Naive thymus-derived CD8-positive, alpha-beta T cell (primary cell): ENCODE measurements at regions not wholly inside any gene's neighbourhood (a gene's known extent, or its start where the extent isn't known, plus 50 kb on each side); places are given as distances from the start of the nearest gene placed in this dataset.
"Not testable (repeated sequence)": the region's sequence is repeated elsewhere in the genome, so short reads cannot be mapped to it uniquely, and the experiment has no call there.

Source experiments
- ATAC-seq, 2 donors: fragments of 150-1000 bp; cut with Tn5 transposase in 1 of 2; sonication (Bioruptor Pico), chemical (Tn5 transposase) in 1 of 2; 1 replicate in 1 of 2; 2 replicates in 1 of 2; pipeline ENCODE4 v1.10.0; 2021; ENCODE audit warnings: mild to moderate bottlenecking in 2 of 2, moderate library complexity in 2 of 2
- POLR2A ChIA-PET: fragments of 350-600 bp; sonication (Branson Sonifier 250); formaldehyde crosslinking; loops from one replicate; lab custom pipeline; 2021; ENCODE audit warnings: antibody characterized with exemption; lab: Charles Lee
- DNase-seq, 10 donors: peaks; one replicate each; pipeline versions ENCODE4 v3.0.0 to v3.0.0-alpha.2; 2020 to 2022
- H3K27ac Mint-ChIP-seq, 10 donors: one replicate each; pipeline ENCODE4 v1.8.0; 2020 to 2022; ENCODE audit warnings: mild to moderate bottlenecking in 10 of 10, mixed read lengths in 10 of 10, moderate library complexity in 4 of 10, inconsistent platforms in 1 of 10
- H3K27me3 Mint-ChIP-seq, 5 donors: one replicate each; pipeline ENCODE4 v1.8.0; 2021 to 2022; ENCODE audit warnings: mixed read lengths in 5 of 5
- H3K36me3 Mint-ChIP-seq, 3 donors: one replicate each; pipeline ENCODE4 v1.8.0; 2020 to 2022; ENCODE audit warnings: mixed read lengths in 3 of 3, mild to moderate bottlenecking in 2 of 3, inconsistent platforms in 1 of 3
- H3K4me1 Mint-ChIP-seq, 4 donors: one replicate each; pipeline ENCODE4 v1.8.0; 2021 to 2022; ENCODE audit warnings: mixed read lengths in 4 of 4
- H3K4me3 Mint-ChIP-seq, 10 donors: one replicate each; pipeline ENCODE4 v1.8.0; 2020 to 2022; ENCODE audit warnings: mild to moderate bottlenecking in 10 of 10, mixed read lengths in 10 of 10, moderate library complexity in 6 of 10, inconsistent platforms in 1 of 10
- H3K9me3 Mint-ChIP-seq, 9 donors: one replicate each; pipeline ENCODE4 v1.8.0; 2020 to 2022; ENCODE audit warnings: mixed read lengths in 9 of 9, mild to moderate bottlenecking in 3 of 9, inconsistent platforms in 1 of 9, moderate library complexity in 1 of 9

GRCh38 chr7:66413379-66414114 is 208.4 kb downstream of the TPST1 start:
- ATAC-seq = peak; percentile 87
- POLR2A ChIA-PET = interaction anchor here (0.6 to 1.2 kb wide), 3 partner anchors 80 to 212 kb away, joined by 3 to 7 read pairs (median 4); no protein-coding TSS in a partner anchor
- peaks cover 0 to 1% (median 0%) of the 10 kb centered on the region in 5 donors for H3K27me3 Mint-ChIP-seq
- DNase-seq = peak; percentile 64 to 92 (median 85)
- H3K4me1 Mint-ChIP-seq = peaks cover 2 to 14% (median 10%) of the 10 kb centered on the region in 4 donors
- H3K36me3 Mint-ChIP-seq = peaks cover 0 to 7% (median 0%) of the 10 kb centered on the region in 3 donors
- H3K27ac Mint-ChIP-seq = peak overlapping the region; percentile 32 to 97 (median 90)
- H3K4me3 Mint-ChIP-seq = peak overlapping the region; percentile 70 to 86 (median 80)
- no peaks in the 10 kb centered on the region for H3K9me3 Mint-ChIP-seq

- Mint-ChIP-seq H3K9me3 (no peaks in the 10 kb centered on the region), H3K4me3 (no peak overlapping the region), H3K27ac (peak overlapping the region in 1 of 10 donors; percentile 21), H3K36me3 (no peaks in the 10 kb centered on the region), H3K27me3 (peaks cover 0 to 1% (median 0%) of the 10 kb centered on the region in 5 donors), H3K4me1 (peaks cover 2 to 14% (median 10%) of the 10 kb centered on the region in 4 donors)
- ATAC-seq = no peak
- POLR2A ChIA-PET = no interaction called here
- no peak for DNase-seq
Observed at GRCh38 chr7:66415659-66416265, 210.6 kb downstream of the TPST1 start.

DNA sequence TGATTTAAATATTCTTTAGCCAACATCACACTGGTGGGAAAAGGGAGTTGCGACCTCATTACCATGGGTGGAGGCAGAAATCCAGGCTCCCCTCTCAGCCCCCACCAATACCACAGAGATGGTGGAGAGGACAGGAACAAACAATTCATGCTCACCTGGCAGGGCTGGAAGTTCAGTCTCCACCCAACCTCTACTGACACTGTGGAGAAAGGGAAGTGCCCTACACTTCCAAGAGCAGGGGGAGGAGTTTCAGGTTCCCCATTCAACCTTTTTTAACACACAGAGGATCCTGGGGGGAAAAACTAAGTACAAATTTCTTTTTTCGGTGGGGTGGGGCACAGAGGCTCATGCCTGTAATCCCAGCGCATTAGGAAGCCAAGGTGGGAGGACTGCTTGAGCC is 210.1 kb upstream of the KCTD7 start:
- Mint-ChIP-seq H3K27me3 (no peaks in the 10 kb centered on the region), H3K36me3 (peaks cover 3 to 6% (median 4%) of the 10 kb centered on the region in 3 donors), H3K4me3 (no peak overlapping the region), H3K4me1 (peaks cover 0 to 14% (median 9%) of the 10 kb centered on the region in 4 donors), H3K27ac (no peak overlapping the region), H3K9me3 (no peaks in the 10 kb centered on the region)
- no peak for ATAC-seq
- POLR2A ChIA-PET = no interaction called here
- no peak for DNase-seq

DNA sequence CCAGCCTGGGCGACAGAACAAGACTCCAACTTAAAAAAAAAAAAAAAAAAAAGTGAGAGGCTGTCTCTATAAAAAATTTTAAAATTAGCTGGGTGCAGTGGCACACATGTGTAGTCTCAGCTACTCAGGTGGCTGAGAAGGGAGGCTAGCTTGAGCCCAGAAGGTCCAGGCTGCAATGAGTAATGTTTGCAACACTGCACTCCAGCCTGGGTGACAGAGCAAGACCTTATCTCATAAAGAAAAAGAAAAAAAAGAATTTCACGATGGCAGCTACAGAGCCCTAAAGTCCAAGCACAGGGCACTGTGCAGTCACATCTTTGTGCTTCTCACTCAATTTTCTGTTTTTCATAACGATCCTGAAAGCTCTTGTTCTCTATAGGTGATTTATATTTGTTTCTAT is 209.5 kb upstream of the KCTD7 start:
- Mint-ChIP-seq H3K4me3 (no peak overlapping the region), H3K36me3 (peaks cover 5 to 9% (median 6%) of the 10 kb centered on the region in 3 donors), H3K27me3 (no peaks in the 10 kb centered on the region), H3K27ac (no peak overlapping the region), H3K4me1 (peaks cover 0 to 8% (median 2%) of the 10 kb centered on the region in 4 donors), H3K9me3 (no peaks in the 10 kb centered on the region)
- POLR2A ChIA-PET = no interaction called here
- ATAC-seq = no peak
- DNase-seq = no peak

DNA sequence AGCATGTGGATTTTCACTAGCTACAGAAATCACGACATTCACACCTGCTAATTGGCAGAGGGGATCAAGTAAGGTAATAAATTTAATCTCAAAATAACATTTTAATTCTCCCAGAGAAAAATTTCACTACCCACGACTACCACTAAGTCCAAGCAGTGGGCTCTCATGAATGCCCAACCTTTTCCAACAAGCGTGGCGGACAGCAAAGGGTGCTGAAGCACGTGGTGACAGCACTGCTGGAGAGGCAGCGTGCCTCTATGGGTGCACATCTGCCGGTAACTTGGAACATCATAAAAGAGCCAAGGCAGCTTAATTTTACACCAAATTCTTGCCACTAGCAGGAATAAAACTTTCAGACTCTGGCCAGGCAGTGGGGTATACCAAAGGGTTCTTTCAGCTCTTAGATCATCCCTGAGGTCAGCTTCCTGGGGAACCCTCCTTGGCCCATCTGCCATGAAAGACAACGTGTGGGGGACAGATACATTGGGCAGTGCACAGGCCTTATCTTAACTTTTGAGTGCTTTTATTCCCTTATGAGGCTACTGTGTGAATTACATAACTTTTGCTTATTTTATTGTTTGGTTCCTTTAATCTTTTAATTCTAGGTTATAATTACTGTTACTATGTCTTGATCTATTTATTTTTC is 206.7 kb upstream of the KCTD7 start:
- ATAC-seq (no peak), DNase-seq (no peak)
- Mint-ChIP-seq H3K27ac (no peak overlapping the region), H3K4me3 (no peak overlapping the region), H3K27me3 (no peaks in the 10 kb centered on the region), H3K4me1 (no peaks in the 10 kb centered on the region), H3K36me3 (peaks cover 5 to 22% (median 12%) of the 10 kb centered on the region in 3 donors), H3K9me3 (no peaks in the 10 kb centered on the region)
- POLR2A ChIA-PET = no interaction called here

- Mint-ChIP-seq H3K27ac (no peak overlapping the region), H3K27me3 (no peaks in the 10 kb centered on the region), H3K36me3 (peaks cover 5 to 29% (median 17%) of the 10 kb centered on the region in 3 donors), H3K9me3 (no peaks in the 10 kb centered on the region), H3K4me3 (no peak overlapping the region), H3K4me1 (peaks cover 0 to under 1% (median 0%) of the 10 kb centered on the region in 4 donors)
- DNase-seq = no peak
- POLR2A ChIA-PET = no interaction called here
- ATAC-seq = no peak
Observed at GRCh38 chr7:66423729-66424128, 205.0 kb upstream of the KCTD7 start.

- Mint-ChIP-seq H3K9me3 (no peaks in the 10 kb centered on the region), H3K27me3 (no peaks in the 10 kb centered on the region), H3K27ac (peak overlapping the region in 1 of 10 donors; percentile 75), H3K36me3 (peaks cover 5 to 43% (median 28%) of the 10 kb centered on the region in 3 donors), H3K4me3 (no peak overlapping the region), H3K4me1 (peaks cover 0 to 2% (median 0%) of the 10 kb centered on the region in 4 donors)
- POLR2A ChIA-PET = interaction anchor here (0.6 kb wide), 2 partner anchors 357 to 493 kb away, joined by 4 to 5 read pairs; no protein-coding TSS in a partner anchor
- no peak for ATAC-seq
- no peak for DNase-seq
Observed at GRCh38 chr7:66426332-66426731, 202.3 kb upstream of the KCTD7 start.

- no peaks in the 10 kb centered on the region for H3K9me3 Mint-ChIP-seq
- ATAC-seq (no peak), DNase-seq (no peak)
- POLR2A ChIA-PET = no interaction called here
- H3K4me3 Mint-ChIP-seq = no peak overlapping the region
- H3K27ac Mint-ChIP-seq = no peak overlapping the region
- peaks cover 0 to 2% (median 0%) of the 10 kb centered on the region in 4 donors for H3K4me1 Mint-ChIP-seq
- no peaks in the 10 kb centered on the region for H3K27me3 Mint-ChIP-seq
- H3K36me3 Mint-ChIP-seq = peaks cover 5 to 43% (median 28%) of the 10 kb centered on the region in 3 donors
Observed at GRCh38 chr7:66426996-66427395, 201.7 kb upstream of the KCTD7 start.

- Mint-ChIP-seq H3K9me3 (no peaks in the 10 kb centered on the region), H3K27ac (no peak overlapping the region), H3K36me3 (peaks cover 5 to 43% (median 29%) of the 10 kb centered on the region in 3 donors), H3K4me1 (peaks cover 0 to 2% (median 0%) of the 10 kb centered on the region in 4 donors), H3K27me3 (no peaks in the 10 kb centered on the region), H3K4me3 (no peak overlapping the region)
- POLR2A ChIA-PET = no interaction called here
- ATAC-seq (no peak), DNase-seq (no peak)
Observed at GRCh38 chr7:66427956-66428355, 200.7 kb upstream of the KCTD7 start.

DNA sequence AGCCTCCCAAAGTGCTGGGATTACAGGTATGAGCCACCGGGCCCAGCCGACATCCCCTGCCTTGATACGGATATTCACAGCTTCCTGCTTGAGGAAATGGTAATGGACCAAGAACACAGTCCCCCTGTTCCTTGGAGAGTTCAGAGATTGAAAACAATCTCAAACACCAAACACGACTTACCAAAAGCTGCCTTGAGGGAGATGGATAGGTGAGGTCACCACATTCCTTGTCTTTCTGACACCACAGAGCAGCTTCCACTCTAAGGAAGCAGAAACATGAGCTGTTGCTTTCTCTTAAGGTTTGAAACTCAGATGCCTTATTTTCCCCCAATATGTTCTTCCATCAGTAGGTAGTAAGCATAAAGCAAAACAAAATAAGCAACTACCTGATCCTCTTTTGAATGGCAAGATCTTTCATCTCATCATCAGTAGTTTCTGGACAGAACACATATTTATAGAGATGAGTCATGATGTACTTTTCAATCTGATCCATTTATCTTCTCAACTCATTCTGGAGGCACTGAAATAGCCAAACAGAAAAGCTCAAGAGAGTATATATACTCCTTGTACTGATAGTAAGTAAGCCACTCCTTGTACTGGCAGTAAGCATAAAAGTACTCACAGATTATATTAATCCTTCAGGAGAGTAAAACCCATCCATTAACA is 199.1 kb upstream of the KCTD7 start:
- Mint-ChIP-seq H3K4me3 (no peak overlapping the region), H3K9me3 (no peaks in the 10 kb centered on the region), H3K27ac (no peak overlapping the region), H3K4me1 (peaks cover 0 to 2% (median 0%) of the 10 kb centered on the region in 4 donors), H3K36me3 (peaks cover under 1 to 37% (median 20%) of the 10 kb centered on the region in 3 donors), H3K27me3 (no peaks in the 10 kb centered on the region)
- ATAC-seq = no peak
- DNase-seq = no peak
- POLR2A ChIA-PET = no interaction called here

GRCh38 chr7:66430164-66430545 is 198.5 kb upstream of the KCTD7 start:
- H3K27me3 Mint-ChIP-seq = no peaks in the 10 kb centered on the region
- H3K36me3 Mint-ChIP-seq = peaks cover 6 to 38% (median 25%) of the 10 kb centered on the region in 3 donors
- no peak for ATAC-seq
- no peak for DNase-seq
- H3K4me1 Mint-ChIP-seq = peaks cover 0 to 2% (median 0%) of the 10 kb centered on the region in 4 donors
- no peaks in the 10 kb centered on the region for H3K9me3 Mint-ChIP-seq
- H3K27ac Mint-ChIP-seq = no peak overlapping the region
- no peak overlapping the region for H3K4me3 Mint-ChIP-seq
- POLR2A ChIA-PET = no interaction called here

- H3K4me3 Mint-ChIP-seq, H3K27me3 Mint-ChIP-seq, DNase-seq, H3K4me1 Mint-ChIP-seq, POLR2A ChIA-PET, H3K9me3 Mint-ChIP-seq, ATAC-seq: not testable (repeated sequence)
- Mint-ChIP-seq H3K27ac (peak overlapping the region in 1 of 10 donors; percentile 11), H3K36me3 (peaks cover 7 to 28% (median 14%) of the 10 kb centered on the region in 3 donors)
Observed at GRCh38 chr7:66438703-66439405, 189.8 kb upstream of the KCTD7 start.
